Endodermal cell (in vitro differentiated cells): ENCODE measurements at regions not wholly inside any gene's neighbourhood (a gene's known extent, or its start where the extent isn't known, plus 50 kb on each side); places are given as distances from the start of the nearest gene placed in this dataset.

Experiments
- DNase-seq: peaks from one replicate; pipeline ENCODE4 v3.0.0-alpha.2; 2017
- H3K27ac ChIP-seq: 2 replicates; pipeline ENCODE4 v1.5.1; 2013; ENCODE audit warnings: mild to moderate bottlenecking, low read depth, low read length, moderate library complexity
- H3K27me3 ChIP-seq: 2 replicates; pipeline ENCODE4 v1.6.1; 2013; ENCODE audit warnings: mild to moderate bottlenecking, low read length, moderate library complexity; ENCODE audit not compliant: insufficient read depth, control insufficient read depth, poor library complexity, severe bottlenecking
- H3K36me3 ChIP-seq: 2 replicates; pipeline ENCODE4 v1.7.0; 2013; ENCODE audit warnings: mild to moderate bottlenecking, low read length, moderate library complexity; ENCODE audit not compliant: control insufficient read depth, insufficient read depth
- H3K4me1 ChIP-seq: one replicate; pipeline ENCODE4 v1.7.0; 2013; ENCODE audit warnings: low read length; ENCODE audit not compliant: control insufficient read depth, insufficient read depth
- H3K4me3 ChIP-seq: 2 replicates; pipeline ENCODE4 v1.5.1; 2013; ENCODE audit warnings: mild to moderate bottlenecking, low read length, moderate library complexity
- H3K9ac ChIP-seq: 2 replicates; pipeline ENCODE4 v1.6.1; 2013; ENCODE audit warnings: mild to moderate bottlenecking, low read length, moderate library complexity; ENCODE audit not compliant: poor library complexity, severe bottlenecking; ENCODE audit errors: extremely low read depth
- H3K9me3 ChIP-seq: 2 replicates; pipeline ENCODE4 v1.6.1; 2013; ENCODE audit warnings: mild to moderate bottlenecking, low read length, moderate library complexity; ENCODE audit not compliant: control insufficient read depth
- H3K27ac Mint-ChIP-seq: 2 replicates; pipeline ENCODE4 v1.8.0; 2020; ENCODE audit warnings: mixed read lengths
- H3K27me3 Mint-ChIP-seq: 2 replicates; pipeline ENCODE4 v1.8.0; 2021; ENCODE audit warnings: mild to moderate bottlenecking, mixed read lengths; ENCODE audit not compliant: insufficient read depth
- H3K36me3 Mint-ChIP-seq: 2 replicates; pipeline ENCODE4 v1.8.0; 2020; ENCODE audit warnings: low read depth, mixed read lengths
- H3K4me1 Mint-ChIP-seq: 2 replicates; pipeline ENCODE4 v1.8.0; 2020; ENCODE audit warnings: mixed read lengths
- H3K4me3 Mint-ChIP-seq: 2 replicates; pipeline ENCODE4 v1.8.0; 2020; ENCODE audit warnings: mild to moderate bottlenecking, moderate library complexity, mixed read lengths
- H3K9me3 Mint-ChIP-seq: 2 replicates; pipeline ENCODE4 v1.8.0; 2020; ENCODE audit warnings: mild to moderate bottlenecking, mixed read lengths
- WGBS, 2 experiments: methylation state at CpG; one replicate each; pipeline versions ENCODE4 v1.1.5 to v1.1.7; 2013; ENCODE audit warnings: missing lambda C conversion rate in 2 of 2, mixed read lengths in 1 of 2; ENCODE audit not compliant: insufficient coverage in 1 of 2, insufficient read length in 1 of 2; 5-methylcytosine and 5-hydroxymethylcytosine counted together
- TF ChIP-seq, protein P1 (sequence below): fragments of 200-600 bp; sonication (generic); conservative IDR thresholded peaks from 2 replicates; pipeline ENCODE4 v1.5.0; 2021; ENCODE audit warnings: antibody characterized with exemption, mild to moderate bottlenecking

GRCh38 chr2:22628221-22628620, 756.8 kb upstream of the KLHL29 start:
- H3K4me1 Mint-ChIP-seq, result peaks cover 7% of the 10 kb centered on the region
- H3K27ac Mint-ChIP-seq, result no peak overlapping the region
- no peak overlapping the region for H3K4me3 Mint-ChIP-seq
- no peak overlapping the region for H3K27ac ChIP-seq
- peaks cover 14% of the 10 kb centered on the region for H3K9me3 ChIP-seq
- H3K27me3 ChIP-seq, result no peaks in the 10 kb centered on the region
- no peak overlapping the region for H3K9ac ChIP-seq
- no peak for DNase-seq
- WGBS, 2 experiments, result 80 to 93% methylated on average over 1 to 2 of the region's 2 CpGs
- peaks cover 28% of the 10 kb centered on the region for H3K36me3 Mint-ChIP-seq
- H3K27me3 Mint-ChIP-seq, result no peaks in the 10 kb centered on the region
- TF ChIP-seq, protein P1, sequence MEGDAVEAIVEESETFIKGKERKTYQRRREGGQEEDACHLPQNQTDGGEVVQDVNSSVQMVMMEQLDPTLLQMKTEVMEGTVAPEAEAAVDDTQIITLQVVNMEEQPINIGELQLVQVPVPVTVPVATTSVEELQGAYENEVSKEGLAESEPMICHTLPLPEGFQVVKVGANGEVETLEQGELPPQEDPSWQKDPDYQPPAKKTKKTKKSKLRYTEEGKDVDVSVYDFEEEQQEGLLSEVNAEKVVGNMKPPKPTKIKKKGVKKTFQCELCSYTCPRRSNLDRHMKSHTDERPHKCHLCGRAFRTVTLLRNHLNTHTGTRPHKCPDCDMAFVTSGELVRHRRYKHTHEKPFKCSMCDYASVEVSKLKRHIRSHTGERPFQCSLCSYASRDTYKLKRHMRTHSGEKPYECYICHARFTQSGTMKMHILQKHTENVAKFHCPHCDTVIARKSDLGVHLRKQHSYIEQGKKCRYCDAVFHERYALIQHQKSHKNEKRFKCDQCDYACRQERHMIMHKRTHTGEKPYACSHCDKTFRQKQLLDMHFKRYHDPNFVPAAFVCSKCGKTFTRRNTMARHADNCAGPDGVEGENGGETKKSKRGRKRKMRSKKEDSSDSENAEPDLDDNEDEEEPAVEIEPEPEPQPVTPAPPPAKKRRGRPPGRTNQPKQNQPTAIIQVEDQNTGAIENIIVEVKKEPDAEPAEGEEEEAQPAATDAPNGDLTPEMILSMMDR, result no peak
- peaks cover 3% of the 10 kb centered on the region for H3K4me1 ChIP-seq
- peaks cover 14% of the 10 kb centered on the region for H3K9me3 Mint-ChIP-seq
- peaks cover 23% of the 10 kb centered on the region for H3K36me3 ChIP-seq
- no peak overlapping the region for H3K4me3 ChIP-seq

- peaks cover 29% of the 10 kb centered on the region for H3K36me3 Mint-ChIP-seq
- peaks cover 23% of the 10 kb centered on the region for H3K36me3 ChIP-seq
- H3K4me3 ChIP-seq, result no peak overlapping the region
- H3K9me3 Mint-ChIP-seq, result peaks cover 14% of the 10 kb centered on the region
- H3K9ac ChIP-seq, result no peak overlapping the region
- H3K27ac ChIP-seq, result no peak overlapping the region
- H3K27ac Mint-ChIP-seq, result no peak overlapping the region
- H3K9me3 ChIP-seq, result peaks cover 14% of the 10 kb centered on the region
- no peak for DNase-seq
- no peaks in the 10 kb centered on the region for H3K27me3 ChIP-seq
- no peak overlapping the region for H3K4me3 Mint-ChIP-seq
- 97% methylated on average over 3 of the region's 3 CpGs; no CpG with 5 or more reads in 1 of the 2 experiments for WGBS, 2 experiments
- TF ChIP-seq, protein P1, result no peak
- peaks cover 7% of the 10 kb centered on the region for H3K4me1 Mint-ChIP-seq
- no peaks in the 10 kb centered on the region for H3K4me1 ChIP-seq
- H3K27me3 Mint-ChIP-seq, result no peaks in the 10 kb centered on the region
Observed at GRCh38 chr2:22628906-22629305, 756.1 kb upstream of the KLHL29 start.

- Histone ChIP-seq H3K27ac (no peak overlapping the region), H3K36me3 (peaks cover 21% of the 10 kb centered on the region), H3K4me1 (no peaks in the 10 kb centered on the region), H3K9ac (no peak overlapping the region), H3K27me3 (no peaks in the 10 kb centered on the region), H3K9me3 (peaks cover 14% of the 10 kb centered on the region), H3K4me3 (no peak overlapping the region)
- H3K36me3 Mint-ChIP-seq, result peaks cover 26% of the 10 kb centered on the region
- DNase-seq, result no peak
- WGBS, 2 experiments, result 99 to 100% methylated on average over 3 of the region's 3 CpGs
- H3K27me3 Mint-ChIP-seq, result no peaks in the 10 kb centered on the region
- no peak overlapping the region for H3K4me3 Mint-ChIP-seq
- no peak overlapping the region for H3K27ac Mint-ChIP-seq
- no peaks in the 10 kb centered on the region for H3K4me1 Mint-ChIP-seq
- H3K9me3 Mint-ChIP-seq, result peaks cover 14% of the 10 kb centered on the region
- TF ChIP-seq, protein P1, result no peak
Observed at GRCh38 chr2:22634167-22634566, 750.8 kb upstream of the KLHL29 start.
